IMR-90 (cell line): ENCODE measurements at regions not wholly inside any gene's neighbourhood (a gene's known extent, or its start where the extent isn't known, plus 50 kb on each side); places are given as distances from the start of the nearest gene placed in this dataset.

Experiments
- ATAC-seq: fragments of 200-7000 bp; cut with Tn5 transposase; 2 replicates; pipeline ENCODE4 v1.9.1; 2020; ENCODE audit warnings: low read depth, mild to moderate bottlenecking, moderate library complexity
- BruUV-seq: library from RNA; stranded (reverse); fragments of 400-500 nt; replicated peaks from 2 replicates; lab custom pipeline; 2021; lab: Mats Ljungman, UMichigan
- CTCF ChIA-PET: fragments of 300-600 bp; formaldehyde crosslinking; extraction: SDS; loops from one replicate; lab custom pipeline; 2021; ENCODE audit warnings: antibody characterized with exemption; lab: Yijun Ruan, JAX
- POLR2A ChIA-PET: fragments of 300-600 bp; sonication (Branson Sonifier 250); formaldehyde crosslinking; loops from one replicate; lab custom pipeline; 2022; ENCODE audit warnings: antibody characterized with exemption; ENCODE audit not compliant: unreplicated experiment; lab: Charles Lee
- DNase-seq: peaks from one replicate; pipeline ENCODE4 v3.0.0; 2013
- H2AFZ ChIP-seq: replicated peaks from 2 replicates; pipeline ENCODE3; 2013; ENCODE audit warnings: low read length, mild to moderate bottlenecking; ENCODE audit not compliant: poor library complexity
- H2AK5ac ChIP-seq: 2 replicates; pipeline ENCODE4 v1.6.1; 2013; ENCODE audit warnings: low read depth, low read length, inconsistent platforms
- H2AK9ac ChIP-seq: replicated peaks from 2 replicates; pipeline ENCODE3; 2013; ENCODE audit warnings: mild to moderate bottlenecking, low read depth, low read length, moderate library complexity; ENCODE audit not compliant: poor library complexity
- H2BK120ac ChIP-seq: 2 replicates; pipeline ENCODE4 v1.6.1; 2013; ENCODE audit warnings: low read depth, low read length, inconsistent platforms
- H2BK15ac ChIP-seq: 3 replicates; pipeline ENCODE4 v1.6.1; 2013; ENCODE audit warnings: low read depth, low read length, inconsistent platforms
- H2BK20ac ChIP-seq: 2 replicates; pipeline ENCODE4 v1.6.1; 2013; ENCODE audit warnings: low read depth, mild to moderate bottlenecking, inconsistent platforms, low read length, moderate library complexity
- H2BK5ac ChIP-seq: 2 replicates; pipeline ENCODE4 v1.6.1; 2013; ENCODE audit warnings: mild to moderate bottlenecking, low read depth, low read length, inconsistent platforms; ENCODE audit not compliant: poor library complexity, severe bottlenecking
- H3K14ac ChIP-seq: replicated peaks from 2 replicates; pipeline ENCODE4 v1.6.1; 2013; ENCODE audit warnings: low read depth, low read length, inconsistent platforms
- H3K18ac ChIP-seq: 2 replicates; pipeline ENCODE4 v1.6.1; 2013; ENCODE audit warnings: low read depth, low read length, control low read depth
- H3K23ac ChIP-seq: 2 replicates; pipeline ENCODE4 v1.6.1; 2013; ENCODE audit warnings: low read depth, low read length, inconsistent platforms
- H3K27ac ChIP-seq: 2 replicates; pipeline ENCODE4 v1.5.1; 2013; ENCODE audit warnings: mild to moderate bottlenecking, control low read depth, low read length; ENCODE audit not compliant: insufficient read depth
- H3K27me3 ChIP-seq: 2 replicates; pipeline ENCODE4 v1.6.1; 2013; ENCODE audit warnings: low read length; ENCODE audit not compliant: control insufficient read depth, insufficient read depth
- H3K36me3 ChIP-seq: 2 replicates; pipeline ENCODE4 v1.6.1; 2013; ENCODE audit warnings: low read length, mixed read lengths; ENCODE audit not compliant: control insufficient read depth, insufficient read depth
- H3K4ac ChIP-seq: 2 replicates; pipeline ENCODE4 v1.6.1; 2013; ENCODE audit warnings: low read depth, low read length, inconsistent platforms
- H3K4me1 ChIP-seq: 2 replicates; pipeline ENCODE4 v1.6.1; 2013; ENCODE audit warnings: low read length, mixed read lengths; ENCODE audit not compliant: control insufficient read depth, insufficient read depth
- H3K4me2 ChIP-seq: 2 replicates; pipeline ENCODE4 v1.6.1; 2013; ENCODE audit warnings: low read depth, mild to moderate bottlenecking, control low read depth, low read length, moderate library complexity
- H3K4me3 ChIP-seq: 2 replicates; pipeline ENCODE4 v1.5.1; 2013; ENCODE audit warnings: low read depth, mild to moderate bottlenecking, control low read depth, low read length, moderate library complexity; ENCODE audit not compliant: insufficient read depth
- H3K56ac ChIP-seq: 2 replicates; pipeline ENCODE4 v1.6.1; 2013; ENCODE audit warnings: low read length, inconsistent platforms; ENCODE audit not compliant: insufficient read depth; ENCODE audit errors: extremely low read depth
- H3K79me1 ChIP-seq, 2 experiments: 2 replicates each; pipeline ENCODE4 v1.6.1; 2013; ENCODE audit warnings: low read length in 2 of 2, inconsistent platforms in 1 of 2, low read depth in 1 of 2
- H3K9ac ChIP-seq: 2 replicates; pipeline ENCODE4 v1.6.1; 2013; ENCODE audit warnings: low read depth, low read length, control low read depth
- H3K9me1 ChIP-seq: 2 replicates; pipeline ENCODE4 v1.6.1; 2013; ENCODE audit warnings: low read length, inconsistent platforms; ENCODE audit not compliant: insufficient read depth
- H3K9me3 ChIP-seq: 2 replicates; pipeline ENCODE4 v1.6.1; 2013; ENCODE audit warnings: low read length; ENCODE audit not compliant: control insufficient read depth, insufficient read depth
- H4K20me1 ChIP-seq: 2 replicates; pipeline ENCODE4 v1.6.1; 2013; ENCODE audit warnings: low read length, inconsistent platforms; ENCODE audit not compliant: insufficient read depth
- H4K5ac ChIP-seq: 2 replicates; pipeline ENCODE4 v1.6.1; 2013; ENCODE audit warnings: mild to moderate bottlenecking, low read depth, low read length, control low read depth
- H4K8ac ChIP-seq, 2 experiments: 2 replicates each; pipeline ENCODE4 v1.6.1; 2013; ENCODE audit warnings: low read depth in 2 of 2, low read length in 2 of 2, control low read depth in 1 of 2, inconsistent platforms in 1 of 2
- H4K91ac ChIP-seq: 2 replicates; pipeline ENCODE4 v1.6.1; 2013; ENCODE audit warnings: low read depth, low read length, inconsistent platforms; ENCODE audit not compliant: insufficient read depth
- RFX5 ChIP-seq: IDR thresholded peaks from 2 replicates; pipeline ENCODE4 v1.8.0; 2012; ENCODE audit warnings: low read depth, mild to moderate bottlenecking, low read length, moderate library complexity
- WGBS, 2 experiments: methylation state at CpG; one replicate each; pipeline versions ENCODE4 v1.1.5 to v1.1.7; 2013; ENCODE audit warnings: missing lambda C conversion rate in 2 of 2; ENCODE audit not compliant: insufficient read length in 1 of 2; ENCODE audit errors: extremely low coverage in 2 of 2; 5-methylcytosine and 5-hydroxymethylcytosine counted together
- dilution Hi-C: fragments of 300-500 bp; cut with HindIII; formaldehyde crosslinking; loops from one replicate; pipeline ENCODE4 v1.14.3; 2018; ENCODE audit warnings: low sequenced_read_pairs; ENCODE audit not compliant: unreplicated experiment
- in situ Hi-C: fragments of 300-500 bp; cut with MboI; formaldehyde crosslinking; loops from 3 replicates; pipeline ENCODE4 v1.14.3; 2019; ENCODE audit warnings: low sequenced_read_pairs, inconsistent platforms, mixed read lengths
- intact Hi-C: fragments of 100-400 bp; cut with micrococcal nuclease; formaldehyde crosslinking; loops from 2 replicates; pipeline ENCODE4 v1.10.0; 2022

DNA sequence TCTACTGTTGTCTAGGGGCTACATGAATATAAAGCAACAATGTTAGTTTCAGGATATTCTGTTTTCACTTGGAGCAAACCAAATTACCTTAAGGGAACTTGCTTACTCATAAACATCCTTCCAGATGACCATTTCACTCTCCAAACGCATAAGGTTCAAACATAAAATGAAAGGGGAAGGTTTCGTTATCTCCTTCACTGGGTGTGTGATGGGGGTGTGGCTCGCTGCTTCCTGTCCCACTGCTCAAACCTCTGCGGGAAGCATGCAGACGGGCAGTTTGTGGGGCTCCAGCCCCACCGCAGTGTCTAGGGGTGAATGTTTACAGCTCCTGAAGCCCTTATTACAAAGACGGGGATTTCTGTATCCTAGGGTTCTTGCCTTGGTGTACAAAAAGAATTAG, 1310.9 kb upstream of the TMEFF2 start:
- Histone ChIP-seq H2AK5ac (no peak overlapping the region), H3K79me1 (no peaks in the 10 kb centered on the region), H2AK9ac (no peak overlapping the region), H2AFZ (no peak overlapping the region), H3K4me2 (no peak overlapping the region), H2BK15ac (no peak overlapping the region), H2BK5ac (no peak overlapping the region), H3K14ac (no peak overlapping the region), H4K8ac (no peak overlapping the region), H3K9me1 (no peaks in the 10 kb centered on the region), H3K23ac (no peak overlapping the region), H4K91ac (no peak overlapping the region), H3K27me3 (no peaks in the 10 kb centered on the region), H4K5ac (no peak overlapping the region), H3K4me1 (no peaks in the 10 kb centered on the region), H3K36me3 (no peaks in the 10 kb centered on the region), H3K18ac (no peak overlapping the region), H3K27ac (no peak overlapping the region), H3K4ac (no peak overlapping the region), H2BK120ac (no peak overlapping the region), H3K9me3 (peaks cover 10% of the 10 kb centered on the region), H3K4me3 (no peak overlapping the region), H3K9ac (no peak overlapping the region), H3K56ac (no peak overlapping the region), H2BK20ac (no peak overlapping the region), H4K20me1 (no peaks in the 10 kb centered on the region)
- intact Hi-C loops (no loop called here), in situ Hi-C loops (no loop called here), dilution Hi-C loops (no loop called here)
- BruUV-seq = no TSS peak
- WGBS, 2 experiments = no CpG with 5 or more reads among the region's 7 CpGs
- POLR2A ChIA-PET = no interaction called here
- no peak for DNase-seq
- ATAC-seq = no peak
- TF ChIP-seq RFX5 = no peak
- CTCF ChIA-PET = no interaction called here
